ENCODE measurements at regions not wholly inside any gene's neighbourhood (a gene's known extent, or its start where the extent isn't known, plus 50 kb on each side); places are given as distances from the start of the nearest gene placed in this dataset.
"Not testable (repeated sequence)": the region's sequence is repeated elsewhere in the genome, so short reads cannot be mapped to it uniquely, and the experiment has no call there.

DNA sequence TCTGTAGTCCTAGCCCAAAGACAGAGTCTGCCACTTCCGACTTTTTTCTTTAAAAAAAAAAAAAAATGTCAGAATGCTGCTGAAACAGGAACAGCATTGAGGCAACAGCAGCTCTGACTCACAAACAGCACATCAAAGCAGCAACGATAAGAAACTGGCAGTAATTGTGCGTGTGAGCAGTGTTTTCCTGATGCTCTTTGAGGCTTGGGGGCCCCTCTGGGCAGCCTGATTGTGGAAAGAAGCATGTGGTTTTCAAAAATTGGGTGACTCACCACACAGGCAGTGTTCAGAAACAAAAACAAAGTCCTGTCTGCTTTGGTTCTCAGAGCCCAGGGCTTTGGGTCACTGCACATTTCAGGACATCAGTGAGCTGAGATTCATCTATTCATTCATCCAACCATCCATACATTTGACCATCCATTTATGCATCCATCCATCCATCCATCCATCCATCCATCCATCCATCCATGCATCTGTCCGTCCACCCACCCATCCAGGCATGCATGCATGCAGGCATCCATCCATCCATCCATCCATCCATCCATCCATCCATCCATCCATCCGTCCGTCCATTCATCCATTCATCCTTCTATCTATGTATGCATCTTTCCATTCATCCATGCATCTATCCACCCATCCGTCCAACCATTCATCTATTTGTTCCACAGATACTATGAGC lies 308.4 kb downstream of the RPLP1 start:
- DNase-seq (ENCODE audit: low read depth): peak; percentile 68

- no peak for DNase-seq (ENCODE audit: low read depth)
Measured at GRCh38 chr15:69762373-69763148, 309.9 kb downstream of the RPLP1 start.

DNA sequence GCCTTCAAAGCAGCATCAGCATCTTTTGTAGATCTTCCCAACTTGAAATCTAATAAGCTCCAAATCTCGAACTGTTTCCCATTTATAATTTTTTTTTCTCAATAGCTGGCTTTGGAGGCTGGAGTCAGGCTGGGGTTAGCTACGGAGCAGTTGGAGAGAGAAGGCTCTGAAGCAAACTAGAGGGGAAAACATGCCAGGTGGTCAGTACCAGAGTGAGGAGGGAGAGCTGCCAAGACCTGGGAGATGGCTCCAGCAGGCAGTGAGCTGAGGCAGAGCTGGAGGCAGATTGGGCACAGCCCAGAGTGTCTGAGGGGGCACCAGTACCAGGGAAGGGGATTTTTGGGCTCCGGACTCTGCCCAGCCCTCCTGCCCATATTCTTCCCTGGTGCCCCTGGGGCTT lies 311.2 kb downstream of the RPLP1 start:
- DNase-seq (ENCODE audit: low read depth): no peak

DNA sequence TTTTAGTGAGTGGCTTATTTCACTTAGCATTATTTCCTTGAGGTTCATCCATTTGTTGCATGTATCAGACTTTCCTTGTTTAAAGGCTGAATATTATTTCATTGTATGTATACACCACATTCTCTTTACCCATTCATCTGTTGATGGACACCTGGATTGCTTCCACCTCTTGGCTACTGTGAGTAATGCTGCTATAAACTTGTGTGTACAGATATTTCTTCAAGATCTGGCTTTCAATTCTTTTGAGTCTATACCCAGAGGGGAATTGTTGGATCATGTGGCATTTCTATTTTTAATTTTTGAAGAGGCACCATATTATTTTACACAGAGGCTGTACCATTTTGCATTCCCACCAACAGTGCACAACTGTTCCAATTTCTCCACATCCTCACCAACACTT lies 313.5 kb downstream of the RPLP1 start:
- DNase-seq (ENCODE audit: low read depth): no peak

- DNase-seq (ENCODE audit: low read depth): no peak
Measured at GRCh38 chr15:69767191-69767590, 314.6 kb downstream of the RPLP1 start.

DNA sequence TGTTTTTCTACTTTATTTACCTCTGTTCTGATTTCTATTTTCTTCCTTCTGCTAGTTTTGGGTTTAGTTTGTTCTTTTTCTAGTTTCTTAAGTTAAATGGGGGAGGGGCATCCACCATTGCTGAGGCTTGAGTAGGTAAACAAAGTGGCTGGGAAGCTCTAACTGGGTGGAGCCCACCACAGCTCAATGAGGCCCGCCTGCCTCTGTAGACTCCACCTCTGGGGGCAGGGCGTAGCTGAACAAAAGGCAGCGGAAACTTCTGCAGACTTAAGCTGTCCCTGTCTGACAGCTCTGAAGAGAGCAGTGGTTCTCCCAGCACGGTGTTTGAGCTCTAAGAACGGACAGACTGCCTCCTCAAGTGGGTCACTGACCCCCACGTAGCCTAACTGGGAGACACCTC lies 316.7 kb downstream of the RPLP1 start:
- not testable (repeated sequence) for DNase-seq (ENCODE audit: low read depth)

- not testable (repeated sequence) for DNase-seq (ENCODE audit: low read depth)
Measured at GRCh38 chr15:69774258-69774657, 321.6 kb downstream of the RPLP1 start.

GRCh38 chr15:69774711-69775110 lies 322.1 kb downstream of the RPLP1 start:
- not testable (repeated sequence) for DNase-seq (ENCODE audit: low read depth)

DNA sequence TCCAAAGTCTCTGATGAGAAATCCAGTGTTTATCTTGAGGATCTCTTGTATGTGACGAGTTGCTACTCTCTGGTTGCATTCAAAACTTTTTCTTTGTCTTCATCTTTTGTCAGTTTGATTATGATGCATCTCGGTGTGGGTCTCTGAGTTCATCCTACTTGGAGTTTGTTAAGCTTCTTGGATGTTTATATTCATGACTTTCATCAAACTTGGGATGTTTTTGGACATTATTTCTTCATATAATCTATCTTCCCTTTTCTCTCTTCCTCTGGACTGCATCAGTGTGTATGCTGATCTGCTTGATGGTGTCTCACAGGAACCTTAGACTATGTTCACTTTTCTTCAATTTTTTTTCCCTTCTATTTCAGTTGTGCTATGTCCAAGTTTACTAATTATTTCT lies 320.4 kb downstream of the TLE3 start:
- no peak for DNase-seq (ENCODE audit: low read depth)

- DNase-seq (ENCODE audit: low read depth): no peak
Measured at GRCh38 chr15:69780374-69780773, 317.3 kb downstream of the TLE3 start.

DNA sequence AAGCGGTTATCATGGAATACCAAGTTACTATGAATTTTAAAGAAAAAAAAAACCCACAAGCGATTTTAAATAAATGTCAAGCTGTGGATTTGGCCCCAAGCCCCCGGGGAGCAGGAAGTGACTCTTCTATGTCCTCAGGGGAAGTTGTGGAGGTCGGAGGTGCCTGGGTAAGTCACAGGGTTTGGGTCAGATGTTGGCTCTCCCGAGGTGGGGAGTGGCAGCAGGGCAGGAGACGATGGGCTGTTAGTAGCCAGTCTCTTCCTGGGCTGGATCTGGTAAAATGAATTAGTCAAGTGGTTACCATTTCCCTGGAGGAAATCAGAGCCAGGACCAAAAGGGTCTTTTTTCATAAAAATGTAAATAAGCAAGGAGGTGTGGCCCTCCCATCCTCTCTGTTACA lies 316.7 kb downstream of the TLE3 start:
- DNase-seq (ENCODE audit: low read depth): no peak

DNA sequence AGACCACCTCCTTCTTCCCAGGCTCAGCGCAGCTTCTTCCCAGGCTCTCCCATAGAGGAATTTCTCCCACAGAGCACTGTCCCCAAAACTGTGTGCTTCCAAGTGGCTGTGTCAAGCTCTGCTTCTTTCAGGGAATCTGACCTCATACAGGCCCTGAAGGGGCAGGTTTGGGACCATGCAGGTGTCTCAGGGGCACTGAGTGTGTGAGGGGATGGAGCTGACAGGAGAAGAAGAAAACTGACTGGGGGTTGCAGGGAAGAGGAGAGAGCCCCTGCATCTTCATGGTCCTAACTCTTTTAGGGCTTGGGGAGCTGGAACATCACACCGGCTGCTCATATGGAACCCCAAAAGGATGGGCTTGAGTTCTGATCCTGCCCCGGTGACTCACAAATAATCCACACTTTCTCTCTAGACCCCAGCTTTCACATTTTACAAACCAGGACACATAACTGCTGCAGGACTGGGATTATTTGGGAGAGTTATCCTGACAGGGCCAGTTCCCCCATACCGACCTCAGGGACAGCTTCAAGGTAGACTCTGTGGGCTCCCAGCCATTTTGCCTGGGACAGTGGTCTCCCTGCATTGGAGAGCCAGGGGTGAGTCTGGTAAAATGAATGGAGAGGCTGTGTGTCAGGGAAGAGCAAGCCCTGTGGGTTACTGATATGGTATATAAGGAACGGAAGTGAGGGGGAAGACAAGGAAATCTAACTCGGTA lies 316.1 kb downstream of the TLE3 start:
- DNase-seq (ENCODE audit: low read depth): no peak

DNA sequence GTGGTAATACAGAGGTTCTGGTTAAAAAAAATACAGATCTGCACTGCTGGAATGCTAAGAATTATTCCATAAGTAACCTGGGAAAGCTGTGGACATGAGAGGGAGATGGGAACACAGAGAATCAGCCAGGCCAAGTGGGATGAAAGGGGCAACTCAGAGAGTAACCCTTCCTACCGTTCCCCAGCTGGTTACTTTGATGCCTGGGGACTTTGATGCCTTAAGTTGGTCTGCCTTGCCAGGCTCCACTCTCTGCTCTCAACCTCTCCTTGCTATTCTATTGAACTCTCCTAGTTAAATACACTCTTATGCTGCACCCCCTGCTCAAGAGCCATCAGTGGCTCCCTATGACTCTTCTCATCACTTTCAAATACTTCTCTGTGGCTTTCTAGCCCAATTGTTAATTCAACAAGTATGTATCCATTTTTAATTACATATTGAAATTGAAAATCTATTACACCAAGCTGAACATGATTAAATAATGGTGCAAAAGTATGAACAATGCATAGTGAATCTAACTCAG lies 315.5 kb downstream of the TLE3 start:
- DNase-seq (ENCODE audit: low read depth): no peak

DNA sequence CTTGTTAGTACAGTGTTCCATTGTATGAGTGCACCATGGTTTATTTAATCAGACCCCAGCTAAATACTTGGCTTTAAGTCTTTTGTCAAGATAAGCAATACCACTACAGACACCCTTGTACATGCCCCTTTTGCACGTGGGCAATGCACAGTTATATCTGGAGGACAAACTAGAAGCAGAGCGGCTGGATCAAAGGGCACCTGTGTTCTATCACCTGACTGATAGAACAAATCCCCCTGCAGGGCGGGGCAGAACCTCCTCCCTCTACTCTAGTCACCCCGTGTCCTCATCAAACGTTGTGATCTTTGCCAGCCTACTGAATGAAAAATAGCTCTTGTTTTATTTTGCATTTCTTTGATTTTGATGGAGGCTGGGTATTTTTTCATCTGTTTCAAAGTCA lies 314.9 kb downstream of the TLE3 start:
- no peak for DNase-seq (ENCODE audit: low read depth)

- no peak for DNase-seq (ENCODE audit: low read depth)
Measured at GRCh38 chr15:69783211-69783610, 314.5 kb downstream of the TLE3 start.

DNA sequence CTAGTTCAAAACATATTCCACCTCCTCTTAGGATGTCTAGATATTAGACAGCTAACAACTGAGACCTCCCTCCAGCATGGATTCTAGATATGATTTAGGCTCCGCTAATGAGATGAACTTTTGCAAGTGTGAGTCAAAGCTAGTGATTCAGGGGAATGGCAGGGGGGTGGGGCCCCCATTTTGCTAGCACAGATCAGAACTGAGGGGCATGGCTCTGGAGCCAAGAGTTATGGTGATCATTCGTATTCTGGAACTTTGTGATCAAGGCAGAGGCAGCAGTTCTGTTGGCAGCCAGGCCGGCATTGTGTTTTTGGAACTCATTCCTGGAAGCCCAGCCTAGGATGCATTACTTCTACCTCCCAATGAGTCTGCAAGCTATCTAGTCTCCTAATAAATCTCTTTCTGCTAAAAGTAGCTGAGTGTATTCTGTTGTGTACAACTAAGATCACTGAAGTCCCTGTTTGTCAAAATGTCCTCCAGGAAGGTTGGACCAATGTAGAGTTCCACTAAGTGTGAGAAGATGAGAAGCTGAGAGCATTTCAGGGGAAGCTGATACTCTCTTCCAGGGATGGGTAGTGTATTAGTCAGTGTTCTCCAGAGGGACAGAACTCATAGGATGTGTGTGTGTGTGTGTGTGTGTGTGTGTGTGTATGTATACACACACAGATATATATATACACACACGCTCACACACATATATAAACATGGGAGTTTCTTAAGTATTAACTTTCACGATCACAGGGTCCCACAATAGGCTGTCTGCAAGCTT lies 312.7 kb downstream of the TLE3 start:
- DNase-seq (ENCODE audit: low read depth): no peak

GRCh38 chr15:69786136-69786701 lies 311.5 kb downstream of the TLE3 start:
- DNase-seq (ENCODE audit: low read depth): no peak

DNA sequence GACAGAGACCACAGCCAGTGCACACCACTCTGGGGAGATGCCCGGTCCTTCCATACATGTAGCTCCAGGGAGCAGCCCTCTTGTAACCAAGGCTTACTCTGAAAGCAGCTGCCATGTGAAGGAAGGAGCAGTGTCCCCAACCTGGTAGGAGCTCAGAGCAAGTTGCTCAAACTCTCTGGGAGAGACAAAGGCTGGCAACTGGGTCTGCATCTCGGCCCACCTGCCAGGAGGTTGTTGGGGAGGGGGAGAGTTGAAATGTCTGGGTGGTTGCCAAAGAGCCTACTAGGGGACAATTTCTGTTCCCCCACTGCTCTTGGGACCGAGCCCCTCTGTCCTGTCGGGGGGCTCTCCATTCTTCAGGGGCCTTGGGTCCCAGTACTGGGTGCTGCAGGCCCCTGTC lies 309.9 kb downstream of the TLE3 start:
- no peak for DNase-seq (ENCODE audit: low read depth)

GRCh38 chr15:69789648-69790393 lies 307.9 kb downstream of the TLE3 start:
- no peak for DNase-seq (ENCODE audit: low read depth)

DNA sequence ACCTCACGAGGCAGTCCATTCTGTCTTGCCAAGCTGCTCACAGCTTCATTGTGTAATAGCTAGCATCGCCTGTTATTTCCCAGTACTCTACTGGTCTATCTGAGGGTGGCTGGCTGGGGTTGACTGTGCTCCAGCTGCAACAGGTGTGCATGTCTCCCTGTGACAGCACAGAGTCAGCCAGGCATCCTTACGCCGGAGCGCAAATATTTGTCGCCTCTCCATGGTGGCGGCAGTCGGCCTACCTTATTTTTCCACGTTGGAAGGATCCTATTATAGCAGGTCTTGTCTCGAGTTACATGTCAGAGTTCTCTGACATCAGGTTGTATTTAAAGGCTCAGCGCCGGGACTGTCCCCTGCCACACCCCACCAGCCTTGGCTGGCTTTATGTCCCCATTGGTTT lies 307.1 kb downstream of the TLE3 start:
- DNase-seq (ENCODE audit: low read depth): no peak

GRCh38 chr15:69792823-69793222 lies 304.9 kb downstream of the TLE3 start:
- no peak for DNase-seq (ENCODE audit: low read depth)

Measured in CMK (cell line).